ENCODE measurements at regions not wholly inside any gene's neighbourhood (a gene's known extent, or its start where the extent isn't known, plus 50 kb on each side); places are given as distances from the start of the nearest gene placed in this dataset.
"Not testable (repeated sequence)": the region's sequence is repeated elsewhere in the genome, so short reads cannot be mapped to it uniquely, and the experiment has no call there.

GRCh38 chr9:102225841-102226441 lies 487.5 kb upstream of the GRIN3A start:
- DNase-seq (ENCODE audit: low read depth in 2 of 2) = no peak
- Histone ChIP-seq H4K20me1 (ENCODE audit: control insufficient read depth, extremely low read depth, insufficient read depth, low read length) (no peaks in the 10 kb centered on the region), H3K9me3 (ENCODE audit: control insufficient read depth, insufficient read depth, low read depth, low read length) (no peaks in the 10 kb centered on the region)

GRCh38 chr9:102223320-102224136 lies 485.1 kb upstream of the GRIN3A start:
- not testable (repeated sequence) for DNase-seq (ENCODE audit: low read depth in 2 of 2); H4K20me1 ChIP-seq (ENCODE audit: control insufficient read depth, extremely low read depth, insufficient read depth, low read length); H3K27me3 ChIP-seq (ENCODE audit: control insufficient read depth, insufficient read depth, low read length); H3K4me3 ChIP-seq (replicated peaks in 1 of 4; ENCODE audit: control extremely low read depth in 1 of 4, insufficient read depth in 1 of 4, low read depth in 3 of 4, low read length in 4 of 4); H3K9me3 ChIP-seq (ENCODE audit: control insufficient read depth, insufficient read depth, low read depth, low read length); H3K4me2 ChIP-seq (ENCODE audit: extremely low read depth, insufficient read depth, low read length); H3K36me3 ChIP-seq (ENCODE audit: control insufficient read depth, insufficient read depth, low read length); H3K79me2 ChIP-seq (ENCODE audit: control insufficient read depth, insufficient read depth, low read length); H3K9ac ChIP-seq (ENCODE audit: insufficient read depth, low read length); H2AFZ ChIP-seq (ENCODE audit: low read length); H3K4me1 ChIP-seq (ENCODE audit: control insufficient read depth, extremely low read depth, insufficient read depth, low read length); H3K27ac ChIP-seq (ENCODE audit: insufficient read depth, low read length)

More at GRCh38 chr9:102225841-102226441, 487.5 kb upstream of the GRIN3A start:
- Histone ChIP-seq H3K27me3 (ENCODE audit: control insufficient read depth, insufficient read depth, low read length) (no peaks in the 10 kb centered on the region), H3K4me2 (ENCODE audit: extremely low read depth, insufficient read depth, low read length) (no peak overlapping the region), H3K9ac (ENCODE audit: insufficient read depth, low read length) (no peak overlapping the region), H3K4me1 (ENCODE audit: control insufficient read depth, extremely low read depth, insufficient read depth, low read length) (no peaks in the 10 kb centered on the region), H3K4me3 (replicated peaks in 1 of 4; ENCODE audit: control extremely low read depth in 1 of 4, insufficient read depth in 1 of 4, low read depth in 3 of 4, low read length in 4 of 4) (no peak overlapping the region), H2AFZ (ENCODE audit: low read length) (no peak overlapping the region), H3K36me3 (ENCODE audit: control insufficient read depth, insufficient read depth, low read length) (no peaks in the 10 kb centered on the region), H3K79me2 (ENCODE audit: control insufficient read depth, insufficient read depth, low read length) (no peaks in the 10 kb centered on the region), H3K27ac (ENCODE audit: insufficient read depth, low read length) (no peak overlapping the region)
- TF ChIP-seq CTCF (conservative IDR thresholded peaks at IDR 0.05 in 1 of 2, IDR thresholded peaks at IDR 0.05 in 1 of 2; ENCODE audit: low read depth in 1 of 2, low read length in 2 of 2) (no peak), EZH2 (IDR thresholded peaks at IDR 0.05; ENCODE audit: low read length, missing control alignments) (no peak)

- Histone ChIP-seq H3K9me3 (ENCODE audit: control insufficient read depth, insufficient read depth, low read depth, low read length) (no peaks in the 10 kb centered on the region), H3K4me3 (replicated peaks in 1 of 4; ENCODE audit: control extremely low read depth in 1 of 4, insufficient read depth in 1 of 4, low read depth in 3 of 4, low read length in 4 of 4) (no peak overlapping the region), H3K9ac (ENCODE audit: insufficient read depth, low read length) (no peak overlapping the region), H3K4me2 (ENCODE audit: extremely low read depth, insufficient read depth, low read length) (no peak overlapping the region), H2AFZ (ENCODE audit: low read length) (no peak overlapping the region), H3K4me1 (ENCODE audit: control insufficient read depth, extremely low read depth, insufficient read depth, low read length) (no peaks in the 10 kb centered on the region), H3K79me2 (ENCODE audit: control insufficient read depth, insufficient read depth, low read length) (no peaks in the 10 kb centered on the region), H4K20me1 (ENCODE audit: control insufficient read depth, extremely low read depth, insufficient read depth, low read length) (no peaks in the 10 kb centered on the region), H3K27me3 (ENCODE audit: control insufficient read depth, insufficient read depth, low read length) (no peaks in the 10 kb centered on the region), H3K36me3 (ENCODE audit: control insufficient read depth, insufficient read depth, low read length) (no peaks in the 10 kb centered on the region), H3K27ac (ENCODE audit: insufficient read depth, low read length) (no peak overlapping the region)
- DNase-seq (ENCODE audit: low read depth in 2 of 2) = no peak
- TF ChIP-seq CTCF (conservative IDR thresholded peaks at IDR 0.05 in 1 of 2, IDR thresholded peaks at IDR 0.05 in 1 of 2; ENCODE audit: low read depth in 1 of 2, low read length in 2 of 2) (no peak), EZH2 (IDR thresholded peaks at IDR 0.05; ENCODE audit: low read length, missing control alignments) (no peak)
Measured at GRCh38 chr9:102209176-102209575, 470.7 kb upstream of the GRIN3A start.

Data from fibroblast of lung (primary cell).